Right lobe of liver (tissue), 6 donors: ENCODE measurements at regions not wholly inside any gene's neighbourhood (a gene's known extent, or its start where the extent isn't known, plus 50 kb on each side); places are given as distances from the start of the nearest gene placed in this dataset.

Source experiments
- ATAC-seq, 4 donors: fragments of 200-7000 bp; cut with Tn5 transposase; one replicate each; pipeline ENCODE4 v1.9.1; 2020; ENCODE audit warnings: mild to moderate bottlenecking in 4 of 4, moderate library complexity in 4 of 4
- DNase-seq, 3 donors: peaks; one replicate each; pipeline ENCODE4 v3.0.0-alpha.2; 2020
- H3K27ac ChIP-seq, 3 donors: fragments of 200-600 bp; one replicate each; pipeline ENCODE4 v1.8.0; 2022
- H3K27me3 ChIP-seq, 2 donors: fragments of 200-600 bp; one replicate each; pipeline ENCODE4 v1.8.0; 2022
- H3K36me3 ChIP-seq, 4 donors: fragments of 200-600 bp; sonication (generic) in 1 of 4; one replicate each; pipeline versions ENCODE4 v1.5.1 to v1.8.0; 2017 to 2022; ENCODE audit warnings: control low read depth in 1 of 4
- H3K4me1 ChIP-seq, 4 donors: fragments of 200-600 bp; sonication (generic) in 1 of 4; one replicate each; pipeline versions ENCODE4 v1.5.1 to v1.8.0; 2017 to 2022; ENCODE audit warnings: control low read depth in 1 of 4
- H3K4me3 ChIP-seq, 3 donors: fragments of 200-600 bp; one replicate each; pipeline ENCODE4 v1.8.0; 2022
- H3K9me3 ChIP-seq, 4 donors: fragments of 200-600 bp; sonication (generic) in 1 of 4; one replicate each; pipeline versions ENCODE4 v1.5.1 to v1.8.0; 2017 to 2022; ENCODE audit warnings: control low read depth in 1 of 4
- CTCF ChIP-seq, 4 donors: fragments of 200-600 bp in 3 of 4; fragments of 450-650 bp in 1 of 4; IDR thresholded peaks; one replicate each; pipeline versions ENCODE4 v1.5.1 to v1.8.0; 2016 to 2022; ENCODE audit warnings: antibody characterized with exemption in 4 of 4, mild to moderate bottlenecking in 2 of 4
- POLR2A ChIP-seq: fragments of 450-650 bp; IDR thresholded peaks from one replicate; pipeline ENCODE4 v1.6.1; 2017; ENCODE audit warnings: antibody characterized with exemption, mild to moderate bottlenecking
- WGBS: methylation state at CpG from one replicate; pipeline ENCODE4 v1.1.6; 2018; ENCODE audit warnings: low coverage, low lambda C conversion rate; ENCODE audit not compliant: insufficient coverage; ENCODE audit errors: missing lambda C conversion rate; 5-methylcytosine and 5-hydroxymethylcytosine counted together
- intact Hi-C, 2 donors: fragments of 100-400 bp; cut with DNase I; formaldehyde crosslinking; loops; one replicate each; pipeline versions ENCODE4 v1.11.2 to v1.14.1; 2022
- donor health status: DM: no; HTN: yes; CAD: no.
- donor health status: DM: no; HTN: no; CAD: no.
- donor health status: DM: no; HTN: no; CAD: no.
- donor health status: DM: no; HTN: yes; CAD: no.
- donor health status: DM: no; HTN: yes; CAD: no.

GRCh38 chr2:58686776-58687175 is 445.7 kb upstream of the FANCL start:
- Histone ChIP-seq H3K9me3 (no peaks in the 10 kb centered on the region), H3K4me3 (no peak overlapping the region), H3K4me1 (no peaks in the 10 kb centered on the region), H3K27ac (no peak overlapping the region), H3K36me3 (no peaks in the 10 kb centered on the region), H3K27me3 (no peaks in the 10 kb centered on the region)
- no peak for TF ChIP-seq POLR2A
- TF ChIP-seq CTCF (IDR thresholded peaks at IDR 0.05) = no peak
- DNase-seq (no peak), ATAC-seq (no peak)
- WGBS = 40% methylated on average over 1 of the region's 1 CpG
- intact Hi-C loops = no loop called here

DNA sequence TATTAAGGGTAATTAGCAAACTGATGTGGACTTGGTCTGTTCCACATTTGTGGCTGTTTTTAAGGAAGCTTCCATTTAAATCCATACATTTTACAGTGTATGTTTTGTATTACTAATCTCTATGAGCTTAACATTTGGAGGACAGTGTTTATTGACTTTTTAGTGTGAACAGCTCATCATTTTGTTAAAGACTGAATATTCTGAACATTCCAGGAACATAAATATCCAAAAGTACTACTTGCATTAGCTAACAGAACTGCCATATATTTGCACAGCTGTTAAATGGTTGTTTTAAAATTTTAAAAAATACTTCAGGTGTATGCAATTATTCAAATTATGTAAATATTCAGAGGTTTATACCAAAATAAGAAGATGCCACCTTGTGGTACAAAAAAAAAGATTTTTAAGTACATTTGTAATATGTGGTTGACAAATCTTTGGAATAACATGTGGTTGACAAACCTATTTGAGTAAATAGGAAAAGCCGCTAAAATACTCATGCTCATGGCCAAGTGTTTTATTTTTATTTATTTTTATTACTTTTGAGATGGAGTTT is 439.7 kb upstream of the FANCL start:
- 53% methylated on average over 1 of the region's 1 CpG for WGBS
- DNase-seq (no peak), ATAC-seq (no peak)
- no peak overlapping the region for H3K4me3 ChIP-seq
- H3K27me3 ChIP-seq = no peaks in the 10 kb centered on the region
- TF ChIP-seq CTCF (IDR thresholded peaks at IDR 0.05) (peak in 1 of 4 donors; percentile 9), POLR2A (no peak)
- intact Hi-C loops = no loop called here
- H3K27ac ChIP-seq = no peak overlapping the region
- no peaks in the 10 kb centered on the region for H3K4me1 ChIP-seq
- no peaks in the 10 kb centered on the region for H3K36me3 ChIP-seq
- no peaks in the 10 kb centered on the region for H3K9me3 ChIP-seq

- no peaks in the 10 kb centered on the region for H3K9me3 ChIP-seq
- TF ChIP-seq CTCF (IDR thresholded peaks at IDR 0.05) (no peak), POLR2A (no peak)
- WGBS = 54% methylated on average over 3 of the region's 3 CpGs
- ATAC-seq = peak in 1 of 4 donors; percentile 65
- H3K4me3 ChIP-seq = no peak overlapping the region
- DNase-seq = no peak
- no peaks in the 10 kb centered on the region for H3K36me3 ChIP-seq
- H3K27me3 ChIP-seq = no peaks in the 10 kb centered on the region
- intact Hi-C loops = no loop called here
- no peak overlapping the region for H3K27ac ChIP-seq
- H3K4me1 ChIP-seq = no peaks in the 10 kb centered on the region
Observed at GRCh38 chr2:58677748-58678147, 436.6 kb upstream of the FANCL start.

- H3K36me3 ChIP-seq = no peaks in the 10 kb centered on the region
- TF ChIP-seq POLR2A = no peak
- TF ChIP-seq CTCF (IDR thresholded peaks at IDR 0.05) = no peak
- H3K9me3 ChIP-seq = no peaks in the 10 kb centered on the region
- no peaks in the 10 kb centered on the region for H3K4me1 ChIP-seq
- no peaks in the 10 kb centered on the region for H3K27me3 ChIP-seq
- intact Hi-C loops = no loop called here
- no peak overlapping the region for H3K27ac ChIP-seq
- no peak for DNase-seq
- WGBS = 72% methylated on average over 2 of the region's 2 CpGs
- no peak for ATAC-seq
- no peak overlapping the region for H3K4me3 ChIP-seq
Observed at GRCh38 chr2:58671675-58672074, 430.6 kb upstream of the FANCL start.

GRCh38 chr2:58669998-58670397 is 428.9 kb upstream of the FANCL start:
- intact Hi-C loops = no loop called here
- ATAC-seq = no peak
- TF ChIP-seq CTCF (IDR thresholded peaks at IDR 0.05) (no peak), POLR2A (no peak)
- no peaks in the 10 kb centered on the region for H3K27me3 ChIP-seq
- no peak overlapping the region for H3K27ac ChIP-seq
- 80% methylated on average over 5 of the region's 5 CpGs for WGBS
- no peaks in the 10 kb centered on the region for H3K4me1 ChIP-seq
- no peaks in the 10 kb centered on the region for H3K36me3 ChIP-seq
- H3K9me3 ChIP-seq = no peaks in the 10 kb centered on the region
- no peak overlapping the region for H3K4me3 ChIP-seq
- no peak for DNase-seq
